ENCODE measurements at regions not wholly inside any gene's neighbourhood (a gene's known extent, or its start where the extent isn't known, plus 50 kb on each side); places are given as distances from the start of the nearest gene placed in this dataset.
A peak's percentile ranks its signal among the peaks of the same experiment; 100 is the strongest.

- no peak overlapping the region for H3K4me3 ChIP-seq (replicated peaks; ENCODE audit: low read depth, low read length)
- TF ChIP-seq CTCF (IDR thresholded peaks at IDR 0.05; ENCODE audit: low read depth, low read length, missing control alignments) = no peak
- no peak for DNase-seq (ENCODE audit: extremely low read depth, low read depth)
Measured at GRCh38 chr4:181289198-181289597, 954.0 kb upstream of the TENM3 start.

GRCh38 chr4:181291615-181292014 lies 951.6 kb upstream of the TENM3 start:
- no peak for DNase-seq (ENCODE audit: extremely low read depth, low read depth)
- H3K4me3 ChIP-seq (replicated peaks; ENCODE audit: low read depth, low read length) = no peak overlapping the region
- TF ChIP-seq CTCF (IDR thresholded peaks at IDR 0.05; ENCODE audit: low read depth, low read length, missing control alignments) = no peak

GRCh38 chr4:181293014-181293413 lies 950.2 kb upstream of the TENM3 start:
- no peak for TF ChIP-seq CTCF (IDR thresholded peaks at IDR 0.05; ENCODE audit: low read depth, low read length, missing control alignments)
- DNase-seq (ENCODE audit: extremely low read depth, low read depth) = no peak
- H3K4me3 ChIP-seq (replicated peaks; ENCODE audit: low read depth, low read length) = no peak overlapping the region

- no peak for DNase-seq (ENCODE audit: extremely low read depth, low read depth)
- no peak for TF ChIP-seq CTCF (IDR thresholded peaks at IDR 0.05; ENCODE audit: low read depth, low read length, missing control alignments)
Measured at GRCh38 chr4:181293541-181293940, 949.7 kb upstream of the TENM3 start.

GRCh38 chr4:181294421-181294820 lies 948.8 kb upstream of the TENM3 start:
- no peak for TF ChIP-seq CTCF (IDR thresholded peaks at IDR 0.05; ENCODE audit: low read depth, low read length, missing control alignments)
- no peak for DNase-seq (ENCODE audit: extremely low read depth, low read depth)
- H3K4me3 ChIP-seq (replicated peaks; ENCODE audit: low read depth, low read length) = no peak overlapping the region

More at GRCh38 chr4:181293541-181293940, 949.7 kb upstream of the TENM3 start:
- H3K4me3 ChIP-seq (replicated peaks; ENCODE audit: low read depth, low read length) = no peak overlapping the region

- peak; percentile 36 for TF ChIP-seq CTCF (IDR thresholded peaks at IDR 0.05; ENCODE audit: low read depth, low read length, missing control alignments)
- DNase-seq (ENCODE audit: extremely low read depth, low read depth) = no peak
- no peak overlapping the region for H3K4me3 ChIP-seq (replicated peaks; ENCODE audit: low read depth, low read length)
Measured at GRCh38 chr4:181301735-181302710, 941.2 kb upstream of the TENM3 start.

Measured in HFF-Myc (cell line).